ENCODE measurements at regions not wholly inside any gene's neighbourhood (a gene's known extent, or its start where the extent isn't known, plus 50 kb on each side); places are given as distances from the start of the nearest gene placed in this dataset.

GRCh38 chr6:6704103-6705060, 115.9 kb downstream of the LY86 start:
- in situ Hi-C loops (cut with MboI; ENCODE audit: low sequenced_read_pairs): no loop called here

- in situ Hi-C loops (cut with MboI; ENCODE audit: low sequenced_read_pairs): no loop called here
These were observed 116.5 kb downstream of the LY86 start for GRCh38 chr6:6705061-6705425.

GRCh38 chr6:6705915-6706675, 117.6 kb downstream of the LY86 start:
- in situ Hi-C loops (cut with MboI; ENCODE audit: low sequenced_read_pairs): no loop called here

GRCh38 chr6:6707143-6707542, 118.6 kb downstream of the LY86 start:
- in situ Hi-C loops (cut with MboI; ENCODE audit: low sequenced_read_pairs): no loop called here

- in situ Hi-C loops (cut with MboI; ENCODE audit: low sequenced_read_pairs): no loop called here
These were observed 120.6 kb downstream of the LY86 start for GRCh38 chr6:6709106-6709505.

GRCh38 chr6:6711031-6711785, 122.7 kb downstream of the LY86 start:
- in situ Hi-C loops (cut with MboI; ENCODE audit: low sequenced_read_pairs): no loop called here

- in situ Hi-C loops (cut with MboI; ENCODE audit: low sequenced_read_pairs): no loop called here
These were observed 123.4 kb downstream of the LY86 start for GRCh38 chr6:6711832-6712448.

- in situ Hi-C loops (cut with MboI; ENCODE audit: low sequenced_read_pairs): no loop called here
These were observed 124.2 kb downstream of the LY86 start for GRCh38 chr6:6712449-6713403.

- in situ Hi-C loops (cut with MboI; ENCODE audit: low sequenced_read_pairs): no loop called here
These were observed 125.1 kb downstream of the LY86 start for GRCh38 chr6:6713657-6714056.

GRCh38 chr6:6714118-6714897, 125.8 kb downstream of the LY86 start:
- in situ Hi-C loops (cut with MboI; ENCODE audit: low sequenced_read_pairs): no loop called here

- in situ Hi-C loops (cut with MboI; ENCODE audit: low sequenced_read_pairs): no loop called here
These were observed 126.4 kb downstream of the LY86 start for GRCh38 chr6:6714953-6715352.

- in situ Hi-C loops (cut with MboI; ENCODE audit: low sequenced_read_pairs): no loop called here
These were observed 126.9 kb downstream of the LY86 start for GRCh38 chr6:6715465-6715864.

GRCh38 chr6:6716998-6717763, 128.7 kb downstream of the LY86 start:
- in situ Hi-C loops (cut with MboI; ENCODE audit: low sequenced_read_pairs): no loop called here

- in situ Hi-C loops (cut with MboI; ENCODE audit: low sequenced_read_pairs): no loop called here
These were observed 129.4 kb downstream of the LY86 start for GRCh38 chr6:6717953-6718352.

- in situ Hi-C loops (cut with MboI; ENCODE audit: low sequenced_read_pairs): no loop called here
These were observed 133.1 kb downstream of the LY86 start for GRCh38 chr6:6721606-6722005.

GRCh38 chr6:6722195-6722594, 133.7 kb downstream of the LY86 start:
- in situ Hi-C loops (cut with MboI; ENCODE audit: low sequenced_read_pairs): no loop called here

GRCh38 chr6:6723361-6723760, 134.8 kb downstream of the LY86 start:
- in situ Hi-C loops (cut with MboI; ENCODE audit: low sequenced_read_pairs): no loop called here

GRCh38 chr6:6723921-6724538, 135.5 kb downstream of the LY86 start:
- in situ Hi-C loops (cut with MboI; ENCODE audit: low sequenced_read_pairs): no loop called here
